ENCODE measurements at regions not wholly inside any gene's neighbourhood (a gene's known extent, or its start where the extent isn't known, plus 50 kb on each side); places are given as distances from the start of the nearest gene placed in this dataset.

- no peak for TF ChIP-seq POLR2AphosphoS5 (IDR thresholded peaks at IDR 0.05)
- no peak overlapping the region for H3K4me3 ChIP-seq
- intact Hi-C loops (cut with DNase I) = no loop called here
- no peak for DNase-seq
- WGBS, 2 donors = 33 to 63% methylated on average over 9 of the region's 9 CpGs
- no peaks in the 10 kb centered on the region for H3K9me3 ChIP-seq
- H3K36me3 ChIP-seq = no peaks in the 10 kb centered on the region
- H3K27me3 ChIP-seq = peaks cover 0 to 5% (median 0%) of the 10 kb centered on the region in 3 donors
- H3K27ac ChIP-seq = no peak overlapping the region
- H3K4me1 ChIP-seq = no peaks in the 10 kb centered on the region
Observed at GRCh38 chr17:33968350-33969044, 286.6 kb upstream of the CCL2 start.

GRCh38 chr17:33970279-33970678 lies 284.8 kb upstream of the CCL2 start:
- H3K36me3 ChIP-seq = no peaks in the 10 kb centered on the region
- 63 to 70% methylated on average over 5 of the region's 5 CpGs for WGBS, 2 donors
- intact Hi-C loops (cut with DNase I) = no loop called here
- DNase-seq = no peak
- no peak overlapping the region for H3K4me3 ChIP-seq
- H3K4me1 ChIP-seq = no peaks in the 10 kb centered on the region
- no peak overlapping the region for H3K27ac ChIP-seq
- H3K27me3 ChIP-seq = peaks cover 0 to 5% (median 0%) of the 10 kb centered on the region in 3 donors
- TF ChIP-seq EP300 (IDR thresholded peaks at IDR 0.05) = no peak
- TF ChIP-seq POLR2A (IDR thresholded peaks at IDR 0.05) = no peak
- no peak for TF ChIP-seq POLR2AphosphoS5 (IDR thresholded peaks at IDR 0.05)
- TF ChIP-seq, protein P1, sequence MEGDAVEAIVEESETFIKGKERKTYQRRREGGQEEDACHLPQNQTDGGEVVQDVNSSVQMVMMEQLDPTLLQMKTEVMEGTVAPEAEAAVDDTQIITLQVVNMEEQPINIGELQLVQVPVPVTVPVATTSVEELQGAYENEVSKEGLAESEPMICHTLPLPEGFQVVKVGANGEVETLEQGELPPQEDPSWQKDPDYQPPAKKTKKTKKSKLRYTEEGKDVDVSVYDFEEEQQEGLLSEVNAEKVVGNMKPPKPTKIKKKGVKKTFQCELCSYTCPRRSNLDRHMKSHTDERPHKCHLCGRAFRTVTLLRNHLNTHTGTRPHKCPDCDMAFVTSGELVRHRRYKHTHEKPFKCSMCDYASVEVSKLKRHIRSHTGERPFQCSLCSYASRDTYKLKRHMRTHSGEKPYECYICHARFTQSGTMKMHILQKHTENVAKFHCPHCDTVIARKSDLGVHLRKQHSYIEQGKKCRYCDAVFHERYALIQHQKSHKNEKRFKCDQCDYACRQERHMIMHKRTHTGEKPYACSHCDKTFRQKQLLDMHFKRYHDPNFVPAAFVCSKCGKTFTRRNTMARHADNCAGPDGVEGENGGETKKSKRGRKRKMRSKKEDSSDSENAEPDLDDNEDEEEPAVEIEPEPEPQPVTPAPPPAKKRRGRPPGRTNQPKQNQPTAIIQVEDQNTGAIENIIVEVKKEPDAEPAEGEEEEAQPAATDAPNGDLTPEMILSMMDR (IDR thresholded peaks at IDR 0.05) = no peak
- H3K9me3 ChIP-seq = no peaks in the 10 kb centered on the region

- Histone ChIP-seq H3K4me3 (no peak overlapping the region), H3K4me1 (no peaks in the 10 kb centered on the region), H3K27me3 (peaks cover 0 to 3% (median 0%) of the 10 kb centered on the region in 3 donors), H3K36me3 (no peaks in the 10 kb centered on the region), H3K27ac (no peak overlapping the region), H3K9me3 (no peaks in the 10 kb centered on the region)
- intact Hi-C loops (cut with DNase I) = no loop called here
- no peak for TF ChIP-seq POLR2AphosphoS5 (IDR thresholded peaks at IDR 0.05)
- TF ChIP-seq, protein P1 (IDR thresholded peaks at IDR 0.05) = no peak
- TF ChIP-seq POLR2A (IDR thresholded peaks at IDR 0.05) = no peak
- no peak for TF ChIP-seq EP300 (IDR thresholded peaks at IDR 0.05)
- WGBS, 2 donors = 74 to 77% methylated on average over 3 of the region's 3 CpGs
- no peak for DNase-seq
Observed at GRCh38 chr17:33972763-33973162, 282.3 kb upstream of the CCL2 start.

- TF ChIP-seq, protein P1 (IDR thresholded peaks at IDR 0.05) = no peak
- no peak for TF ChIP-seq POLR2AphosphoS5 (IDR thresholded peaks at IDR 0.05)
- no peak for TF ChIP-seq POLR2A (IDR thresholded peaks at IDR 0.05)
- TF ChIP-seq EP300 (IDR thresholded peaks at IDR 0.05) = no peak
Observed at GRCh38 chr17:33973491-33973890, 281.6 kb upstream of the CCL2 start.

GRCh38 chr17:33974276-33974675 lies 280.8 kb upstream of the CCL2 start:
- Histone ChIP-seq H3K4me3 (no peak overlapping the region), H3K9me3 (no peaks in the 10 kb centered on the region), H3K27ac (no peak overlapping the region), H3K4me1 (no peaks in the 10 kb centered on the region), H3K27me3 (peaks cover 0 to 3% (median 0%) of the 10 kb centered on the region in 3 donors), H3K36me3 (no peaks in the 10 kb centered on the region)
- TF ChIP-seq POLR2A (IDR thresholded peaks at IDR 0.05) (no peak), POLR2AphosphoS5 (IDR thresholded peaks at IDR 0.05) (no peak), EP300 (IDR thresholded peaks at IDR 0.05) (no peak)
- TF ChIP-seq, protein P1 (IDR thresholded peaks at IDR 0.05) = no peak
- intact Hi-C loops (cut with DNase I) = no loop called here
- no peak for DNase-seq
- 79 to 87% methylated on average over 3 of the region's 3 CpGs for WGBS, 2 donors

More at GRCh38 chr17:33973491-33973890, 281.6 kb upstream of the CCL2 start:
- Histone ChIP-seq H3K36me3 (no peaks in the 10 kb centered on the region), H3K4me3 (no peak overlapping the region), H3K27ac (no peak overlapping the region), H3K4me1 (no peaks in the 10 kb centered on the region), H3K9me3 (no peaks in the 10 kb centered on the region), H3K27me3 (peaks cover 0 to 3% (median 0%) of the 10 kb centered on the region in 3 donors)
- intact Hi-C loops (cut with DNase I) = no loop called here
- 37 to 59% methylated on average over 5 of the region's 5 CpGs for WGBS, 2 donors
- no peak for DNase-seq
